HT1080 (cell line): ENCODE measurements at regions not wholly inside any gene's neighbourhood (a gene's known extent, or its start where the extent isn't known, plus 50 kb on each side); places are given as distances from the start of the nearest gene placed in this dataset.
"Not testable (repeated sequence)": the region's sequence is repeated elsewhere in the genome, so short reads cannot be mapped to it uniquely, and the experiment has no call there.

Experiments used
- DNase-seq: peaks from one replicate; pipeline ENCODE4 v3.0.0-alpha.2; 2015; ENCODE audit warnings: low read depth

- DNase-seq = no peak
Observed at GRCh38 chr9:74083681-74084433, 413.3 kb upstream of the RORB start.

- not testable (repeated sequence) for DNase-seq
Observed at GRCh38 chr9:74085384-74086037, 411.6 kb upstream of the RORB start.

GRCh38 chr9:74090921-74091320 is 406.2 kb upstream of the RORB start:
- DNase-seq = not testable (repeated sequence)

GRCh38 chr9:74092491-74092834 is 404.7 kb upstream of the RORB start:
- DNase-seq = no peak

GRCh38 chr9:74094037-74094436 is 403.1 kb upstream of the RORB start:
- not testable (repeated sequence) for DNase-seq

- DNase-seq = no peak
Observed at GRCh38 chr9:74094766-74095165, 402.4 kb upstream of the RORB start.

- no peak for DNase-seq
Observed at GRCh38 chr9:74095925-74096324, 401.2 kb upstream of the RORB start.

- DNase-seq = no peak
Observed at GRCh38 chr9:74096420-74096819, 400.7 kb upstream of the RORB start.

GRCh38 chr9:74100042-74100441 is 397.1 kb upstream of the RORB start:
- no peak for DNase-seq

- DNase-seq = not testable (repeated sequence)
Observed at GRCh38 chr9:74102148-74102547, 395.0 kb upstream of the RORB start.

GRCh38 chr9:74102702-74103101 is 394.4 kb upstream of the RORB start:
- DNase-seq = no peak

- no peak for DNase-seq
Observed at GRCh38 chr9:74107692-74108091, 389.4 kb upstream of the RORB start.

GRCh38 chr9:74115976-74116375 is 381.2 kb upstream of the RORB start:
- no peak for DNase-seq

- DNase-seq = no peak
Observed at GRCh38 chr9:74117151-74117550, 380.0 kb upstream of the RORB start.

GRCh38 chr9:74117731-74118130 is 379.4 kb upstream of the RORB start:
- DNase-seq = peak; percentile 15

GRCh38 chr9:74120061-74120460 is 377.1 kb upstream of the RORB start:
- DNase-seq = no peak

- DNase-seq = no peak
Observed at GRCh38 chr9:74120470-74120869, 376.7 kb upstream of the RORB start.

- DNase-seq = no peak
Observed at GRCh38 chr9:74122216-74122615, 374.9 kb upstream of the RORB start.

- DNase-seq = no peak
Observed at GRCh38 chr9:74122661-74123060, 374.5 kb upstream of the RORB start.

GRCh38 chr9:74125941-74126340 is 371.2 kb upstream of the RORB start:
- DNase-seq = peak; percentile 52

GRCh38 chr9:74132986-74133385 is 364.1 kb upstream of the RORB start:
- no peak for DNase-seq

GRCh38 chr9:74133921-74134320 is 363.2 kb upstream of the RORB start:
- no peak for DNase-seq

- DNase-seq = no peak
Observed at GRCh38 chr9:74138182-74138581, 359.0 kb upstream of the RORB start.
